Activated B cell treated with CpG ODN at 0.5 μM for 24 hours (primary cell): ENCODE measurements at regions not wholly inside any gene's neighbourhood (a gene's known extent, or its start where the extent isn't known, plus 50 kb on each side); places are given as distances from the start of the nearest gene placed in this dataset.

ENCODE experiments used
- ATAC-seq: fragments of 200-7000 bp; cut with Tn5 transposase; one replicate; pipeline ENCODE4 v1.10.0; 2021; ENCODE audit warnings: low read depth, mild to moderate bottlenecking, moderate library complexity
- CTCF ChIA-PET: fragments of 350-600 bp; sonication (Branson Sonifier 250); formaldehyde crosslinking; loops from one replicate; lab custom pipeline; 2021; ENCODE audit warnings: antibody characterized with exemption; lab: Charles Lee
- POLR2A ChIA-PET: fragments of 350-600 bp; sonication (Branson Sonifier 250); formaldehyde crosslinking; loops from one replicate; lab custom pipeline; 2021; ENCODE audit warnings: antibody characterized with exemption; lab: Charles Lee
- DNase-seq: peaks from one replicate; pipeline ENCODE4 v3.0.0; 2022
- H3K27ac Mint-ChIP-seq: one replicate; pipeline ENCODE4 v1.8.0; 2020; ENCODE audit warnings: mixed read lengths
- H3K27me3 Mint-ChIP-seq: one replicate; pipeline ENCODE4 v1.8.0; 2021; ENCODE audit warnings: mixed read lengths
- H3K36me3 Mint-ChIP-seq: one replicate; pipeline ENCODE4 v1.8.0; 2021; ENCODE audit warnings: low read depth, mixed read lengths
- H3K4me1 Mint-ChIP-seq: one replicate; pipeline ENCODE4 v1.8.0; 2021; ENCODE audit warnings: mixed read lengths
- H3K4me3 Mint-ChIP-seq: one replicate; pipeline ENCODE4 v1.8.0; 2020; ENCODE audit warnings: mild to moderate bottlenecking, mixed read lengths
- H3K9me3 Mint-ChIP-seq: one replicate; pipeline ENCODE4 v1.8.0; 2020; ENCODE audit warnings: mixed read lengths
- CTCF ChIP-seq: fragments of 200-600 bp; IDR thresholded peaks from one replicate; pipeline ENCODE4 v1.8.0; 2022; ENCODE audit warnings: antibody characterized with exemption, mild to moderate bottlenecking
- intact Hi-C: fragments of 100-400 bp; cut with micrococcal nuclease; formaldehyde crosslinking; loops from one replicate; pipeline ENCODE4 v1.15.1; 2024

- Mint-ChIP-seq H3K4me1 (peaks cover 8% of the 10 kb centered on the region), H3K9me3 (no peaks in the 10 kb centered on the region), H3K36me3 (no peaks in the 10 kb centered on the region), H3K27ac (no peak overlapping the region), H3K27me3 (peaks cover 11% of the 10 kb centered on the region), H3K4me3 (no peak overlapping the region)
- ATAC-seq (no peak), DNase-seq (no peak)
- no peak for TF ChIP-seq CTCF
- ChIA-PET CTCF (no interaction called here), POLR2A (interaction anchor here (0.5 kb wide), 1 partner anchor 362 kb away, joined by 6 read pairs; no protein-coding TSS in a partner anchor)
- intact Hi-C loops = no loop called here
Observed at GRCh38 chr6:25179051-25179778, 100.0 kb upstream of the CARMIL1 start.

GRCh38 chr6:25180630-25181349 lies 98.4 kb upstream of the CARMIL1 start:
- Mint-ChIP-seq H3K4me3 (no peak overlapping the region), H3K27me3 (peaks cover 11% of the 10 kb centered on the region), H3K4me1 (peaks cover 8% of the 10 kb centered on the region), H3K9me3 (no peaks in the 10 kb centered on the region), H3K27ac (no peak overlapping the region), H3K36me3 (no peaks in the 10 kb centered on the region)
- no peak for TF ChIP-seq CTCF
- ChIA-PET POLR2A (no interaction called here), CTCF (no interaction called here)
- DNase-seq (no peak), ATAC-seq (no peak)
- intact Hi-C loops = no loop called here

- CTCF ChIA-PET = no interaction called here
- no peak for TF ChIP-seq CTCF
- POLR2A ChIA-PET = no interaction called here
- H3K27me3 Mint-ChIP-seq = peaks cover 12% of the 10 kb centered on the region
- peaks cover 8% of the 10 kb centered on the region for H3K4me1 Mint-ChIP-seq
- intact Hi-C loops = no loop called here
- no peaks in the 10 kb centered on the region for H3K36me3 Mint-ChIP-seq
- ATAC-seq (no peak), DNase-seq (no peak)
- H3K27ac Mint-ChIP-seq = no peak overlapping the region
- H3K9me3 Mint-ChIP-seq = no peaks in the 10 kb centered on the region
- no peak overlapping the region for H3K4me3 Mint-ChIP-seq
Observed at GRCh38 chr6:25181350-25181724, 97.8 kb upstream of the CARMIL1 start.

GRCh38 chr6:25181923-25182322 lies 97.3 kb upstream of the CARMIL1 start:
- H3K27me3 Mint-ChIP-seq = peaks cover 14% of the 10 kb centered on the region
- ATAC-seq (no peak), DNase-seq (no peak)
- no peaks in the 10 kb centered on the region for H3K36me3 Mint-ChIP-seq
- POLR2A ChIA-PET = no interaction called here
- no peak overlapping the region for H3K27ac Mint-ChIP-seq
- CTCF ChIA-PET = no interaction called here
- H3K4me1 Mint-ChIP-seq = peaks cover 8% of the 10 kb centered on the region
- no peaks in the 10 kb centered on the region for H3K9me3 Mint-ChIP-seq
- intact Hi-C loops = no loop called here
- no peak overlapping the region for H3K4me3 Mint-ChIP-seq
- TF ChIP-seq CTCF = no peak

- CTCF ChIA-PET = no interaction called here
- no peaks in the 10 kb centered on the region for H3K36me3 Mint-ChIP-seq
- no peak for TF ChIP-seq CTCF
- ATAC-seq (no peak), DNase-seq (no peak)
- POLR2A ChIA-PET = no interaction called here
- intact Hi-C loops = no loop called here
- H3K27me3 Mint-ChIP-seq = peaks cover 13% of the 10 kb centered on the region
- no peak overlapping the region for H3K27ac Mint-ChIP-seq
- no peaks in the 10 kb centered on the region for H3K9me3 Mint-ChIP-seq
- H3K4me1 Mint-ChIP-seq = no peaks in the 10 kb centered on the region
- H3K4me3 Mint-ChIP-seq = no peak overlapping the region
Observed at GRCh38 chr6:25186919-25187318, 92.3 kb upstream of the CARMIL1 start.
